DND-41 (cell line): ENCODE measurements at regions not wholly inside any gene's neighbourhood (a gene's known extent, or its start where the extent isn't known, plus 50 kb on each side); places are given as distances from the start of the nearest gene placed in this dataset.

Experiments
- EZH2 ChIP-seq: IDR thresholded peaks from 3 replicates; pipeline ENCODE4 v1.6.1; 2012; ENCODE audit warnings: borderline replicate concordance, low read depth, mild to moderate bottlenecking, moderate library complexity, low read length, inconsistent platforms; ENCODE audit not compliant: severe bottlenecking
- TF ChIP-seq, protein P1 (sequence below): IDR thresholded peaks from 2 replicates; pipeline ENCODE4 v1.5.1; 2012; ENCODE audit warnings: borderline replicate concordance, low read length, moderate library complexity, mild to moderate bottlenecking; ENCODE audit not compliant: poor library complexity, severe bottlenecking; ENCODE audit errors: extremely low read depth

DNA sequence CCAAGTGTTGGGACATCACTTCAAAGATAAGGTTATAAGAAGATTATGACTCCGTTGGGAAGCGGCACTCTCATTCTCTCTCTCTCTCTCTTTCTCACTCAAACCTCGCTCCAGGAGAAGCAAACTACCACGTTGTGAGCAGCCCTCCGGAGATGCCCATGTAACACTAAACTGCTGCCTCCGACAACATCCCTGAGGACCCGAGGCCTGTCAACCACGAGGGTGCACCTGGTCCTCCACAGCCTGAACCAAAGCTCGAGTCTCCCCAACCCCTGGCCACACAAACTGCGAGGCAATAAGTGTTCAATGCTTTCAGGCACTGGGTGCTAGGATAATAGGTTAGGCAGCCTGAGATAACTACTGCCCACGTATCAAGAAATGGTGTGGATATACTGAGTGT lies 654.5 kb upstream of the ID2 start:
- TF ChIP-seq, protein P1, sequence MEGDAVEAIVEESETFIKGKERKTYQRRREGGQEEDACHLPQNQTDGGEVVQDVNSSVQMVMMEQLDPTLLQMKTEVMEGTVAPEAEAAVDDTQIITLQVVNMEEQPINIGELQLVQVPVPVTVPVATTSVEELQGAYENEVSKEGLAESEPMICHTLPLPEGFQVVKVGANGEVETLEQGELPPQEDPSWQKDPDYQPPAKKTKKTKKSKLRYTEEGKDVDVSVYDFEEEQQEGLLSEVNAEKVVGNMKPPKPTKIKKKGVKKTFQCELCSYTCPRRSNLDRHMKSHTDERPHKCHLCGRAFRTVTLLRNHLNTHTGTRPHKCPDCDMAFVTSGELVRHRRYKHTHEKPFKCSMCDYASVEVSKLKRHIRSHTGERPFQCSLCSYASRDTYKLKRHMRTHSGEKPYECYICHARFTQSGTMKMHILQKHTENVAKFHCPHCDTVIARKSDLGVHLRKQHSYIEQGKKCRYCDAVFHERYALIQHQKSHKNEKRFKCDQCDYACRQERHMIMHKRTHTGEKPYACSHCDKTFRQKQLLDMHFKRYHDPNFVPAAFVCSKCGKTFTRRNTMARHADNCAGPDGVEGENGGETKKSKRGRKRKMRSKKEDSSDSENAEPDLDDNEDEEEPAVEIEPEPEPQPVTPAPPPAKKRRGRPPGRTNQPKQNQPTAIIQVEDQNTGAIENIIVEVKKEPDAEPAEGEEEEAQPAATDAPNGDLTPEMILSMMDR: no peak
- no peak for TF ChIP-seq EZH2
